GM12892 (cell line): ENCODE measurements at regions not wholly inside any gene's neighbourhood (a gene's known extent, or its start where the extent isn't known, plus 50 kb on each side); places are given as distances from the start of the nearest gene placed in this dataset.

ENCODE experiments used
- POLR2A ChIP-seq: IDR thresholded peaks from 2 replicates; pipeline ENCODE4 v1.6.1; 2011; ENCODE audit warnings: low read depth, low read length, control low read depth
- POLR2AphosphoS5 ChIP-seq: IDR thresholded peaks from 2 replicates; pipeline ENCODE4 v1.6.1; 2011; ENCODE audit warnings: low read depth, low read length, control low read depth

GRCh38 chr2:82665691-82666090 is 1793.4 kb downstream of the SUCLG1 start:
- no peak for TF ChIP-seq POLR2A
- no peak for TF ChIP-seq POLR2AphosphoS5
